GM19351 (cell line): ENCODE measurements at regions not wholly inside any gene's neighbourhood (a gene's known extent, or its start where the extent isn't known, plus 50 kb on each side); places are given as distances from the start of the nearest gene placed in this dataset.

ENCODE experiments used
- ATAC-seq: cut with Tn5 transposase; IDR thresholded peaks from one replicate; pipeline ENCODE4 v1.9.1; 2021; ENCODE audit warnings: mild to moderate bottlenecking, moderate library complexity; ENCODE audit not compliant: unreplicated experiment

- ATAC-seq, result no peak
Measured at GRCh38 chr6:113315879-113316278, 541.3 kb upstream of the MARCKS start.

- no peak for ATAC-seq
Measured at GRCh38 chr6:113317442-113317841, 539.7 kb upstream of the MARCKS start.

- no peak for ATAC-seq
Measured at GRCh38 chr6:113317891-113318574, 539.1 kb upstream of the MARCKS start.

GRCh38 chr6:113318575-113318917, 538.6 kb upstream of the MARCKS start:
- no peak for ATAC-seq

GRCh38 chr6:113320653-113321052, 536.5 kb upstream of the MARCKS start:
- ATAC-seq, result no peak

- ATAC-seq, result no peak
Measured at GRCh38 chr6:113326781-113327180, 530.4 kb upstream of the MARCKS start.

GRCh38 chr6:113328886-113329381, 528.2 kb upstream of the MARCKS start:
- ATAC-seq, result no peak

- no peak for ATAC-seq
Measured at GRCh38 chr6:113329942-113330635, 527.1 kb upstream of the MARCKS start.

GRCh38 chr6:113330636-113330946, 526.6 kb upstream of the MARCKS start:
- ATAC-seq, result no peak

- no peak for ATAC-seq
Measured at GRCh38 chr6:113331021-113331420, 526.1 kb upstream of the MARCKS start.

- ATAC-seq, result no peak
Measured at GRCh38 chr6:113338644-113339043, 518.5 kb upstream of the MARCKS start.

GRCh38 chr6:113339209-113339608, 517.9 kb upstream of the MARCKS start:
- no peak for ATAC-seq

- peak; percentile 78 for ATAC-seq
Measured at GRCh38 chr6:113340371-113340770, 516.8 kb upstream of the MARCKS start.

- ATAC-seq, result no peak
Measured at GRCh38 chr6:113343940-113344339, 513.2 kb upstream of the MARCKS start.

- ATAC-seq, result no peak
Measured at GRCh38 chr6:113344969-113345368, 512.2 kb upstream of the MARCKS start.

- ATAC-seq, result no peak
Measured at GRCh38 chr6:113347436-113347835, 509.7 kb upstream of the MARCKS start.

GRCh38 chr6:113350461-113350860, 506.7 kb upstream of the MARCKS start:
- no peak for ATAC-seq

GRCh38 chr6:113351173-113351834, 505.8 kb upstream of the MARCKS start:
- ATAC-seq, result no peak

GRCh38 chr6:113352029-113352801, 504.9 kb upstream of the MARCKS start:
- peak; percentile 68 for ATAC-seq

- ATAC-seq, result no peak
Measured at GRCh38 chr6:113352831-113353230, 504.3 kb upstream of the MARCKS start.

- ATAC-seq, result no peak
Measured at GRCh38 chr6:113353392-113353791, 503.8 kb upstream of the MARCKS start.
